NCI-H82 (cell line): ENCODE measurements at regions not wholly inside any gene's neighbourhood (a gene's known extent, or its start where the extent isn't known, plus 50 kb on each side); places are given as distances from the start of the nearest gene placed in this dataset.

Source experiments
- DNase-seq: peaks from one replicate; lab custom pipeline; 2025; lab: John Stamatoyannopoulos, UW

- no peak for DNase-seq
These were observed 183.7 kb downstream of the VRK1 start for GRCh38 chr14:96980835-96981234.

DNA sequence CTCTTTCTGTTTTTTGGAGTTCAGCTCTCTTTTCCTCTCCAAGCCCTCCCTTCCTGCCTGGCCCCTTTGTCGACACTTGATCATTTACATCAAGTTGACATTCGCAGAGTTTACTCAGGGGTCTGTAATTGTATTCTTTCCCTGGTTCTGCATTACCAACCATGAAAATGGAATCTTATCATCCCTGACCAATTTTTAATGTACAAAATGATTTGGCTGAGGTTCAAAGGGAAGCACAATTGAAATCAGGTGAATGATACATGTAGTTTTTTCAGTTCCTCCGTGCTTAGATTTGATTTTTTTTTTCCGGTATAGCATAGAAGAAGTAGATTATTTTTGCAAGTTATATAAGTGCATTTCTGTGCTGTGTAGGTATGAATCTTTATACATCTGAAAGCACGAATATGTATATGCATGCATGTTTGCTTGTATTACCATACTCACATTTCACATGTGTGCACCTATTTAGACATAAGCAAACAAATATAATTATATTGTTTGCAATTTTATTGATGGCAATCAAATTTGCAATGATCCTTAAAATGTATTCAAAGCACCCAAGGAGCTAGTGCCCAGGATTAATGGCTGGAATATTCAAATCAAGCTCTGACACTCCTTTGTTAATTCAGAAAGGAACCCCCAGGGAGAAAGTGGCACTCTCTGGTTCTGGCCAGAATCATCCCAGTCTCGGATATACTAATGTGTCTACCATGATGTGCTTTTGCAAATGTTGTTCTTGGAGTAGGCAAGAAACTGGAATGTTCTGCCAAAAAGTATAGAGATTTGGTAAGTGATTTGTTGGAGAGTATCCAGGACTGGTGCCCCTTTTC, 189.3 kb downstream of the VRK1 start:
- no peak for DNase-seq

DNA sequence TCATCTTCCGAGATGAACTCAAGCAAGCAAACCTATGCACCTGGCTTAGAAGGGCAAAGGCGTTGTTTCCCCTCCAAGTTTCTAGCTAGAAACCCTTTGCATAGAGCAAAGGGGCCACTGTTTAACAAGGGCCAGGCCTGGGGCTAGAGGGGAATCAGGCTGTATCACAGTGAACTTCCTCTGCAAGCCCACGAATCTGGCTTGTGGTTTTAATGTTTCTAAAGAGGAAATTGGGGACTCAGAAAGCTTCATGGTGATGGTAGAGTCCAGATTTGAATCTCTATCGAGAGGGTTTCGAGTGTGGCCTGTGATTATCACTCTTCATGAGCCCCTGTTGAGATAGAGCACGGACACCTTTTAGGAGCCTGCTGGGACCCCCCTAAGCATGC, 189.9 kb downstream of the VRK1 start:
- DNase-seq: no peak

DNA sequence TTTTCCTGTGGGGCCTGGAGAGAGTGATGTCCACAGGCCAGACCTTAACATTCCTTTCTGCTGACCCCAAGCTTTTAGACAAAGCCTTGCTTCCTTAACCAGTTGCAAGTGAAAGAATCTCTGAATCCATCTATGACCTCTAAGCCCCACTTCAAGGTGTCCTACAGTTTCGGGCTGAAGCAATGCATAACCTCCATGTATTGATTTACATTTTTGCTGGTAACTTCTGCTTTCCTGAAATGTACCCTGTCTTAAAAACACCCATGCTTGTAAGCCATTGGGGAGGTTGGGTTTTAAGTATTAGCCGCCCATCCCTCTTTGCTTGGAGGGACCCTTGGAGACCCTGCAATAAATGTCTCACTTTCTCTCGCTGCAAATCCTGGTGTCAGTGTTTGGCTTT, 190.6 kb downstream of the VRK1 start:
- no peak for DNase-seq

- DNase-seq: no peak
These were observed 192.1 kb downstream of the VRK1 start for GRCh38 chr14:96989306-96989705.

- no peak for DNase-seq
These were observed 194.0 kb downstream of the VRK1 start for GRCh38 chr14:96991226-96991625.

- no peak for DNase-seq
These were observed 197.8 kb downstream of the VRK1 start for GRCh38 chr14:96994999-96995398.

DNA sequence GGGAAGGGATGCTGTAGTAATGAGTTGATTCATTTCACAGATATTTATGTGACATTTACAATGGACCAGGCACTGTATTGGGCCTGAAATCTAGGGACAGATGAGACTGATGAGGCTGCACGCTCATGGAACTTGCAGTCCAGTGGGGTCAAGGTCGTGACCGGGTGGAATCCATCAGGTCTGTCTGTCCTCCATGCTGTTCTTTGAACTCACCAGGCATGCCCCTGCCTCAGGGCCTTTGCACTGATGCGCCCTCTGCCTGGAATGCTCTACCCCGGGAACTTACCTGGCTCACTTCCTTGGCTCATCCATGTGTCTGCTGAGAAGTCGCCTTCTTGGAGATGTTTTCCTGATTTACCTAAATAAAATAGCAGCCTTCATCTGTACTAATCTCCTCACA, 200.1 kb downstream of the VRK1 start:
- no peak for DNase-seq

DNA sequence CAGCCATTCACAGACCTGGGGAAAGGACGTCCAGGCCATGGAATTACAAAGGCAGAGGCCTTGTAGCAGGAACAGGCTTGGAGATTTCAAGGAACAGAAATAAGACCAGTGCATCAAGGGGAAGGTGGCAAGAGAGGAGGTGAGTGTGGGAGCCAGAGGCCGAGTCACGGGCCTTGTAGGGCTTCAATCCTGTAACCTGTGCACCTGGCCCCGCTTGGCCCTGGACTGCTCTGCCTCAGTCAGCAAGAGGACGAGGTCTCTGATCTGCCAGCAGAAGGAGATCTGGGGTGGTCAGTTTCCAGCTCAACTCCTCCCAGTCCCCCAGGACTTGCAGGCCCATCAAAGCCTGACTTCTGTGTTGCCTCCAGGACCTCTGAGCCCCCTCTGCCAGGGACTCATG, 200.8 kb downstream of the VRK1 start:
- DNase-seq: no peak

DNA sequence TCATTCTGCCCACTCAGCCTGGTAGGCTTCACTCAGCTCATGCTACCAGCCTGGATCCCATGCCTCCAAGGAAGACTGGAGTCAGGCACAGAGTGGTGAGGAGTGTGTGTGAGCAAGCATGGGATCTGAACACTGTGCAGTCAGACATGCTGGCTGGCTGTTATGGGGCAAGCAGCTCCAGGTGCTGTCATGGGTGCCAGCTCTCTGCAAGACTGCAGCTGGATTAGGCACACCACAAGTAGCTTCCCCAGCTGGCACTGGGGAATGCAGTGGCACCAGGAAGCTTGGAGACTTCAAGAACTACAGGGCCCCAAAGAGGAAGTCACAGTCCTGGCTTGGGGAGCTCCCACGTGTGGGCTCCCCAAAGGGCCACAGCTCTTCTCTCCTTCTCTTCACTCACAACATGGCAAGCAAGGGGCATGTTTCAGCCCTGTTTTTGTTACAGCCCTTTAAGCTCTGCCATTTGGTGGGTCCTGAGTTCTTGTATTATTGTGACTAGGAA, 202.5 kb downstream of the VRK1 start:
- no peak for DNase-seq

DNA sequence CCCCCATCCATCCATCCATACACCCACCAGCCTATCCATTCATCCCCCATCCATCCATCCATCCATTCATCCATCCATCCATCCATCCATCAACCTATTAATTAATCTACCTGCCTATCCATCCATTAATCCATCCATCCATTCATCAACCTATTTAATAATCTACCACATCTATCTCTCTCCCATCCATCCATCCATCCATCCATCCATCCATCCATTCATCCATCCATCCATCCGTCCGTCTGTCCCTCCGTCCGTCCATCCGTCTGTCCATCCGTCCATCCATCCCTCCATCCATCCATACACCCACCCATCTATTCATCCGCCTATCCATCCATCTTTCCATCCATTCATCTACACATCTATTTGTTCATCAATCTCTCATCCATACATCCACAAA, 205.3 kb downstream of the VRK1 start:
- DNase-seq: no peak

DNA sequence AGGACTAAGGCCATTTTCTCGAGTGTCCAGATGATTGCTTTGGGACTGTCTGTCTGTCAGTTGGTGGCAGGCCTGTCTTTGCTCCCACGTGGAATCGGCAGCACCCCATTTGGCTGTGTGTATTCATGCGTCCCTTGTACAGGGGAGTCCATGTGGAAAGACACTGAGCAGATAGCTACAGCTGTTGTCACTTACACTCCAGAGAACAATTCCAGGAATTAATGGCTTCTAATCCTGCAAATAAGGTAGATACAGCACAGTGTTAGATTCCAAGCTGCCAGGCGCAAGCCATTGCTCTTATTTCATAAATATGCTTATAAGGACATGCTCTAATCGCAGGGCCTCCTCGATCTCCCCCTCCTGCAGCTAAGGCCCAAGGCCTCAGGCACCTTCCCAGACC, 208.8 kb downstream of the VRK1 start:
- peak; percentile 43 for DNase-seq

- no peak for DNase-seq
These were observed 213.4 kb downstream of the VRK1 start for GRCh38 chr14:97010491-97011160.

DNA sequence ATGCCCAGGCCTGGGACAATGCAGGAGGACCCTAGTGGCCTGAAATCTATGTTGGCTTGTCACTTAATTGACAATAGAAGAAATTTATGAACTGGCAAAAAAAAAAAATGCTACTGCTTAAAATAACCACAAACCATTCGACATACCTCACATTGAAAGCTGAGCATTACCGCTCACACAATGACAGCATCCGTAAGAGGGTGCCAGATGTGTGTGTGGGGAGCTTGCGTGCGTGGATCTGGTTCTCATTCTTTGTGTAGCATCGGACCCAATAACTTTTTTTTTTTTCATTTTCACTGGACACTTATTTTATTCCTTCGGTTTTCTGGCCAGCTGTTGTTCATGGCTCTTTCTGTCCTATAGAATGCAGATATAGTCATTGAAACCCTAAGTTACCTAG, 216.7 kb downstream of the VRK1 start:
- DNase-seq: no peak

DNA sequence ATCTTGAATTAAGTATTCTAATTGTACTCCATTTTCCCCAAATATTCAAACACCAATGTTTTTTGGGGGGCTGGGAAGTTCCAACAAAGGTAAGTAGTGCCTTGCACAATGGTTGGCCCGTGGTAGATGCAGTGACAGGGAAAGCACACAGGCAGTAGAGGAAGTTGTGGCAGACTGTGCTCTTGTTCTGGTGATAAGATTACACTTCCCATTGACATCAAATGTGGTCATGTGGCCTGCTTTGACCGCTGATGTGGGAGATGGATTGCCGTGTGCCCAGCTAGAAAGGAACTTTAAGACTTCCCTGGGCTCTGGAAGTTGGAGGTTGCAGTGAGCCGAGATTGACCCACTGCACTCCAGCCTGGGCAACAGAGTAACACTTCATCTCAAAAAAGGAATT, 223.8 kb downstream of the VRK1 start:
- DNase-seq: no peak

DNA sequence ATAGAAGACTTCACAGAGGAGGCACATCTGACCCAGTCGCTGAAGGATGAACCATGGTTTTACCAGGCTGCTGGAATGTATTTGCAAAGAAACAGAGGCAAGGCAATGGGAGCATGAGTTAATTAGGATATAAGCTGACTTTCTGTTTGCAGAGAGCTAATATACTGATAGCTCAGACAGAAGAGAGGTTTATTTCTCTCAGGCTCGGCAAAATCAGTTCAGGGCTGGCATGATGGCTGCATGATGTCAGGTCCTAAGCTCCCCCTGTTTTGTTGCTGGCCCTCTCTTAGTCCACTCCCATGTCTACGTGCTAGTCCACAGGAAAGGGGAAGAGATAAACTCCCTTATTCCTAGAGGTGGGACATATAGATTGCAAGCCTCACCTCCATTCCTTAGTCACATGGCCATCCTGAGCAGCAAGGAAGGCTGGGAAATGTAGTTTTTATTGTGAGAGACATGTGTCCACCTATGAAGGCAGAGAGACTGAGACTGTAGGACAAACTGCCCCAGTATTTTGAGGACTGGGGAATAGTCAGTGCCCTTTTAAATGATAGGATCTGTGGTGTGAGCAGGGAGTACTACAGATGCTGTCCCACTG, 224.5 kb downstream of the VRK1 start:
- peak; percentile 77 for DNase-seq

DNA sequence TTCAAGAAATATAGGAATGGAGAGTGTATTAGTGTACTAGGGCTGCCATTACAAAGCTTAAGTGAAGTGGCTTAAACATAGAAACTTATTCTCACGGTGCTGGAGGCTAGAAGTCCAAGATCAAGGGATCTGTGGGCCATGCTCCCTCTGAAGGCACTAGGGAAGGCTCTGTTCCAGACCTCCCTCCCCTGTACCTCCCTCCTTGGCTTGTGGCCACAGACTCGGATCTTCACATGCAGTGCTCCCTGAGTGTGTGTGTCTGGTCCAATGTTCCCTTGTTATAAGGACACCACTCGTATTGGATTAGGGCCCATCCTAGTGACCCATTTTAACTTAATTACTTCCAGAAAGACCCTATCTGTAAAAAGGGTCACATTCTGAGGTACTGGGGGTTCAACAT, 225.6 kb downstream of the VRK1 start:
- peak; percentile 37 for DNase-seq

- DNase-seq: peak; percentile 81
These were observed 226.7 kb downstream of the VRK1 start for GRCh38 chr14:97023871-97024270.

GRCh38 chr14:97024300-97024699, 227.1 kb downstream of the VRK1 start:
- no peak for DNase-seq

DNA sequence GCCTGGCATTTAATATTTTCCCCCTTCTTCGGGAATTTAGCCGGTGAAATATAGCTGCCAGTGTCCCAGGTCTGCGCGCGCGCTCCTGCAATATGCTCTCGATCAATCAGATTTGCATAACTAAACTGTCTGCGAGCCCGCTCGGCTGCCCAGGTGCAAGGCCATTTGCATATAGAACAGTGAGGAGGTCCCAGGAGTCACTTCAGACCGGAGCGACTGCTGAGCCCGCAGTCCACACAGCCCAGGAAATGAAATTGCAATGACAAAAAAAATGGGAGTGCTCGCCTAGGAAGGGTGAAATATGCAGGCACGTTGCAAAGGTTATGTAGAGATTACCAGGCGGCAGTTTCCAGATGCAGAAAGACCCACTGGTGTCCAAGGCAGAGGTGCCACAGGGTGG, 228.5 kb downstream of the VRK1 start:
- no peak for DNase-seq

GRCh38 chr14:97027256-97027999, 230.2 kb downstream of the VRK1 start:
- DNase-seq: no peak

- no peak for DNase-seq
These were observed 231.2 kb downstream of the VRK1 start for GRCh38 chr14:97028382-97028781.
